Keratinocyte (primary cell): ENCODE measurements at regions not wholly inside any gene's neighbourhood (a gene's known extent, or its start where the extent isn't known, plus 50 kb on each side); places are given as distances from the start of the nearest gene placed in this dataset.

Experiments
- DNase-seq: peaks from one replicate; pipeline ENCODE4 v3.0.0-alpha.2; 2011; ENCODE audit warnings: low read depth, missing footprints, low spot score
- FAIRE-seq: peaks from 2 replicates; lab custom pipeline; 2011; peaks lifted over from hg19 to GRCh38; lab: Jason Lieb, UNC
- H2AFZ ChIP-seq: 2 replicates; pipeline ENCODE4 v1.6.0; 2012; ENCODE audit warnings: low read length, control low read depth, inconsistent platforms; ENCODE audit not compliant: control insufficient read depth
- H3K27ac ChIP-seq: 2 replicates; pipeline ENCODE4 v1.5.1; 2011; ENCODE audit warnings: low read length; ENCODE audit not compliant: control insufficient read depth, insufficient read depth
- H3K27me3 ChIP-seq: 3 replicates; pipeline ENCODE4 v1.6.0; 2011; ENCODE audit warnings: low read length; ENCODE audit not compliant: control insufficient read depth, insufficient read depth; ENCODE audit errors: extremely low read depth
- H3K36me3 ChIP-seq, 2 experiments: 2 replicates in 1 of 2; 3 replicates in 1 of 2; pipeline ENCODE4 v1.5.1; 2011; ENCODE audit warnings: low read length in 2 of 2, mild to moderate bottlenecking in 1 of 2; ENCODE audit not compliant: control insufficient read depth in 2 of 2, insufficient read depth in 2 of 2; ENCODE audit errors: extremely low read depth in 1 of 2
- H3K4me1 ChIP-seq: 3 replicates; pipeline ENCODE4 v1.5.1; 2011; ENCODE audit warnings: low read length; ENCODE audit not compliant: control insufficient read depth, insufficient read depth; ENCODE audit errors: extremely low read depth
- H3K4me2 ChIP-seq: 3 replicates; pipeline ENCODE4 v1.6.0; 2011; ENCODE audit warnings: low read depth, low read length; ENCODE audit not compliant: control insufficient read depth, insufficient read depth; ENCODE audit errors: extremely low read depth
- H3K4me3 ChIP-seq, 3 experiments: fragments of 200-600 bp in 1 of 3; sonication (generic) in 1 of 3; 2 replicates in 2 of 3; 3 replicates in 1 of 3; pipeline ENCODE4 v1.5.1; 2011 to 2016; ENCODE audit warnings: low read length in 3 of 3, mild to moderate bottlenecking in 3 of 3, control low read depth in 2 of 3, inconsistent platforms in 1 of 3, low read depth in 1 of 3, mixed read lengths in 1 of 3, mixed run types in 1 of 3, moderate library complexity in 1 of 3; ENCODE audit not compliant: control insufficient read depth in 2 of 3, insufficient read depth in 2 of 3; ENCODE audit errors: extremely low read depth in 1 of 3
- H3K79me2 ChIP-seq: 2 replicates; pipeline ENCODE4 v1.6.0; 2012; ENCODE audit warnings: low read length; ENCODE audit not compliant: control insufficient read depth, insufficient read depth
- H3K9ac ChIP-seq: 3 replicates; pipeline ENCODE4 v1.6.0; 2011; ENCODE audit warnings: low read length; ENCODE audit not compliant: control insufficient read depth, insufficient read depth; ENCODE audit errors: extremely low read depth
- H3K9me1 ChIP-seq: 3 replicates; pipeline ENCODE4 v1.6.0; 2011; ENCODE audit warnings: low read length; ENCODE audit not compliant: control insufficient read depth, insufficient read depth; ENCODE audit errors: extremely low read depth
- H3K9me3 ChIP-seq: 2 replicates; pipeline ENCODE4 v1.5.1; 2012; ENCODE audit warnings: low read depth, low read length; ENCODE audit not compliant: control insufficient read depth
- H4K20me1 ChIP-seq: 3 replicates; pipeline ENCODE4 v1.6.0; 2011; ENCODE audit warnings: low read length; ENCODE audit not compliant: control insufficient read depth, insufficient read depth; ENCODE audit errors: extremely low read depth
- EZH2 ChIP-seq: IDR thresholded peaks from one replicate; pipeline ENCODE4 v1.6.1; 2012; ENCODE audit warnings: inconsistent platforms, mild to moderate bottlenecking, low read length, moderate library complexity
- dilution Hi-C: fragments of 300-500 bp; cut with MboI; formaldehyde crosslinking; loops from one replicate; pipeline ENCODE4 v1.7.0; 2020; ENCODE audit warnings: low sequenced_read_pairs; ENCODE audit not compliant: extremely low pct_ligation_motif_present
- TF ChIP-seq, protein P1 (sequence below), 3 experiments: IDR thresholded peaks in 1 of 3; conservative IDR thresholded peaks in 1 of 3; optimal IDR thresholded peaks in 1 of 3; 2 replicates in 2 of 3; 3 replicates in 1 of 3; pipeline versions ENCODE3 to v1.5.1; 2011; ENCODE audit warnings: low read length in 3 of 3, mild to moderate bottlenecking in 3 of 3, moderate library complexity in 2 of 3, control low read depth in 1 of 3, inconsistent platforms in 1 of 3; ENCODE audit not compliant: insufficient read depth in 2 of 3; ENCODE audit errors: extremely low read depth in 1 of 3

DNA sequence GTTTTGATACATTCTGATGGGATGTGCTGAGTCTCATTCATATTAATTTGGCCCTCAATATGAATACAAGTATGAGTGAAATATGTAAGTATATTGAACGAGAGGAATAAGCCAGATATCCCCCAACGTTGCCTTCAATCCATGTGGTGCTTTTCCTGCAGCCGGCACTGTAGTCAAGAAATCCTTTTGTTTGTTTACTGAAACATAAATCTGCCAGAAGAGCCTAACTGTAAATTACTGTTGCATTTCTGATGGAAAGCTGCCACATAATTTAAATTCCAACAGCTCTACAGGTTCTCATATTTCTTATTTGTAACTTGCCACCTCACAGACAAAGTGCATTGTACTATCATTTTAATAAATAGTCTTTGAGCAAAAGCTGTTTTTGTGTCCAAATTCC lies 314.0 kb downstream of the KBTBD8 start:
- Histone ChIP-seq H3K36me3 (no peaks in the 10 kb centered on the region), H3K27me3 (no peaks in the 10 kb centered on the region), H3K9me1 (no peaks in the 10 kb centered on the region), H2AFZ (no peak overlapping the region), H3K9ac (no peak overlapping the region), H3K4me1 (no peaks in the 10 kb centered on the region), H4K20me1 (no peaks in the 10 kb centered on the region), H3K4me2 (no peak overlapping the region), H3K79me2 (no peaks in the 10 kb centered on the region), H3K9me3 (no peaks in the 10 kb centered on the region), H3K27ac (no peak overlapping the region), H3K4me3 (no peak overlapping the region)
- dilution Hi-C loops: no loop called here
- TF ChIP-seq, protein P1, sequence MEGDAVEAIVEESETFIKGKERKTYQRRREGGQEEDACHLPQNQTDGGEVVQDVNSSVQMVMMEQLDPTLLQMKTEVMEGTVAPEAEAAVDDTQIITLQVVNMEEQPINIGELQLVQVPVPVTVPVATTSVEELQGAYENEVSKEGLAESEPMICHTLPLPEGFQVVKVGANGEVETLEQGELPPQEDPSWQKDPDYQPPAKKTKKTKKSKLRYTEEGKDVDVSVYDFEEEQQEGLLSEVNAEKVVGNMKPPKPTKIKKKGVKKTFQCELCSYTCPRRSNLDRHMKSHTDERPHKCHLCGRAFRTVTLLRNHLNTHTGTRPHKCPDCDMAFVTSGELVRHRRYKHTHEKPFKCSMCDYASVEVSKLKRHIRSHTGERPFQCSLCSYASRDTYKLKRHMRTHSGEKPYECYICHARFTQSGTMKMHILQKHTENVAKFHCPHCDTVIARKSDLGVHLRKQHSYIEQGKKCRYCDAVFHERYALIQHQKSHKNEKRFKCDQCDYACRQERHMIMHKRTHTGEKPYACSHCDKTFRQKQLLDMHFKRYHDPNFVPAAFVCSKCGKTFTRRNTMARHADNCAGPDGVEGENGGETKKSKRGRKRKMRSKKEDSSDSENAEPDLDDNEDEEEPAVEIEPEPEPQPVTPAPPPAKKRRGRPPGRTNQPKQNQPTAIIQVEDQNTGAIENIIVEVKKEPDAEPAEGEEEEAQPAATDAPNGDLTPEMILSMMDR (optimal IDR thresholded peaks at IDR 0.05 in 1 of 3, IDR thresholded peaks at IDR 0.05 in 1 of 3, conservative IDR thresholded peaks at IDR 0.05 in 1 of 3; ENCODE audit: extremely low read depth in 1 of 3, insufficient read depth in 2 of 3, low read length in 3 of 3): no peak
- TF ChIP-seq EZH2: no peak
- DNase-seq (no peak), FAIRE-seq (no peak)

DNA sequence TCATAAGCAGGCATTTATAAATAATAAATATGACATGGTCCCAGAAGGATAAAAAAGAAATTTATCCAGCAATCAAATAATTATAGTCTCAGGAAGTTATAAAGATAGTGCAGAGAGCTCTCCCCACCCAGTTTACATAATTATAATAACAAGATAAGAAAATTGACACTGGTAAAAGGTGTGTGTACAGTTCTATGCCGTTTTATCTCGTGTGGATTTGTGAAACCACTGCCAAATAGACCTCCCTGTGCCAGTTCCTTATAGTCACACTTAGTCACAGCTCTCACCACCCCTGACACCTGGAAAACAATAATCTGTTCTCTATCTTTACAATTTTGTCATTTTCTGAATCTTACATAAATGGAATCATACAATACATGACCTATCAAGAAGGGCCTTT lies 320.1 kb downstream of the KBTBD8 start:
- Histone ChIP-seq H3K36me3 (no peaks in the 10 kb centered on the region), H3K4me3 (no peak overlapping the region), H3K79me2 (no peaks in the 10 kb centered on the region), H3K27me3 (no peaks in the 10 kb centered on the region), H3K9me1 (no peaks in the 10 kb centered on the region), H3K9ac (no peak overlapping the region), H3K9me3 (no peaks in the 10 kb centered on the region), H3K4me2 (no peak overlapping the region), H4K20me1 (no peaks in the 10 kb centered on the region), H3K4me1 (no peaks in the 10 kb centered on the region), H2AFZ (no peak overlapping the region), H3K27ac (no peak overlapping the region)
- no peak for DNase-seq
- TF ChIP-seq, protein P1 (optimal IDR thresholded peaks at IDR 0.05 in 1 of 3, IDR thresholded peaks at IDR 0.05 in 1 of 3, conservative IDR thresholded peaks at IDR 0.05 in 1 of 3; ENCODE audit: extremely low read depth in 1 of 3, insufficient read depth in 2 of 3, low read length in 3 of 3): no peak
- TF ChIP-seq EZH2: no peak
- dilution Hi-C loops: no loop called here
- FAIRE-seq: no peak
